ENCODE measurements at regions not wholly inside any gene's neighbourhood (a gene's known extent, or its start where the extent isn't known, plus 50 kb on each side); places are given as distances from the start of the nearest gene placed in this dataset.

DNA sequence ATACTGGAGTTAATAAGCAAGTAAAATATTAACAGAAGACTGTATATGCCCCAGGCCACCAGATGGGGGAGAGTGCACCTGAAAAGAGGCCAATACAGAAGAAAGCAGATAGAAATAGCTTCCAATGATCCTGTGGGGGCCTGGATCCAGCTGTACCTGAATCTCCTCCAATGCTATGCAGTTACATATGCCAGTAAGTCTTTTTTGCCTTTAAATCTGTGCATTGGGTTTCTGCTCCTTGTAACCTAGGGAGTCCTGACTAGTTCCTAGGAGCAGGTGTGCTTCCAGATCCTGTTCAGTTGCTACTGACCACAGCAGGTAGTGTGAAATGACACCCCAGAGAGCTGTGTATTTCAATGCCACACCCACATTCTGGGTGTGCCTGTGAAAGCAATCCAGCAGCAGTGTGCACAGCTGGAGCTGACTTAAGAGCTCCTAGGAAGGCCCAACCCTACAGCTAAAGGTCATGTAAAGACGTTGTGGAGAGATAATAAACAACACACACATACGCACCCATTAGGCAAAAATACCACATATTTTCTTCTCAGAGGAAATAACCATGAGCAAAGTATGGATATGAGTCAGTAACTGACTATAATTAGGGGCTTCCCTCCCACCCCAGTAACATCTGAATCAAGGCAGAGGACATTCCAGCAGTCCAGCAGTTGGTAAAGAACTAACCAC, 62.2 kb upstream of the AKAP13 start (continued):
- TF ChIP-seq, protein P1, sequence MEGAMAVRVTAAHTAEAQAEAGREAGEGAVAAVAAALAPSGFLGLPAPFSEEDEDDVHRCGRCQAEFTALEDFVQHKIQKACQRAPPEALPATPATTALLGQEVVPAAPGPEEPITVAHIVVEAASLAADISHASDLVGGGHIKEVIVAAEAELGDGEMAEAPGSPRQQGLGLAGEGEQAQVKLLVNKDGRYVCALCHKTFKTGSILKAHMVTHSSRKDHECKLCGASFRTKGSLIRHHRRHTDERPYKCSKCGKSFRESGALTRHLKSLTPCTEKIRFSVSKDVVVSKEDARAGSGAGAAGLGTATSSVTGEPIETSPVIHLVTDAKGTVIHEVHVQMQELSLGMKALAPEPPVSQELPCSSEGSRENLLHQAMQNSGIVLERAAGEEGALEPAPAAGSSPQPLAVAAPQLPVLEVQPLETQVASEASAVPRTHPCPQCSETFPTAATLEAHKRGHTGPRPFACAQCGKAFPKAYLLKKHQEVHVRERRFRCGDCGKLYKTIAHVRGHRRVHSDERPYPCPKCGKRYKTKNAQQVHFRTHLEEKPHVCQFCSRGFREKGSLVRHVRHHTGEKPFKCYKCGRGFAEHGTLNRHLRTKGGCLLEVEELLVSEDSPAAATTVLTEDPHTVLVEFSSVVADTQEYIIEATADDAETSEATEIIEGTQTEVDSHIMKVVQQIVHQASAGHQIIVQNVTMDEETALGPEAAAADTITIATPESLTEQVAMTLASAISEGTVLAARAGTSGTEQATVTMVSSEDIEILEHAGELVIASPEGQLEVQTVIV (IDR thresholded peaks at IDR 0.05; ENCODE audit: borderline replicate concordance, partially characterized antibody): no peak
- TF ChIP-seq, protein P2, sequence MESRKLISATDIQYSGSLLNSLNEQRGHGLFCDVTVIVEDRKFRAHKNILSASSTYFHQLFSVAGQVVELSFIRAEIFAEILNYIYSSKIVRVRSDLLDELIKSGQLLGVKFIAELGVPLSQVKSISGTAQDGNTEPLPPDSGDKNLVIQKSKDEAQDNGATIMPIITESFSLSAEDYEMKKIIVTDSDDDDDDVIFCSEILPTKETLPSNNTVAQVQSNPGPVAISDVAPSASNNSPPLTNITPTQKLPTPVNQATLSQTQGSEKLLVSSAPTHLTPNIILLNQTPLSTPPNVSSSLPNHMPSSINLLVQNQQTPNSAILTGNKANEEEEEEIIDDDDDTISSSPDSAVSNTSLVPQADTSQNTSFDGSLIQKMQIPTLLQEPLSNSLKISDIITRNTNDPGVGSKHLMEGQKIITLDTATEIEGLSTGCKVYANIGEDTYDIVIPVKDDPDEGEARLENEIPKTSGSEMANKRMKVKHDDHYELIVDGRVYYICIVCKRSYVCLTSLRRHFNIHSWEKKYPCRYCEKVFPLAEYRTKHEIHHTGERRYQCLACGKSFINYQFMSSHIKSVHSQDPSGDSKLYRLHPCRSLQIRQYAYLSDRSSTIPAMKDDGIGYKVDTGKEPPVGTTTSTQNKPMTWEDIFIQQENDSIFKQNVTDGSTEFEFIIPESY (IDR thresholded peaks at IDR 0.05): no peak
- TF ChIP-seq JUND (IDR thresholded peaks at IDR 0.05; ENCODE audit: low read depth, low read length) (peak; percentile 93), CBX5 (IDR thresholded peaks at IDR 0.05; ENCODE audit: low read depth) (peak; percentile 62; the same call in 1 of the 2 replicates), SREBF2 (IDR thresholded peaks at IDR 0.05; ENCODE audit: low read length) (no peak), KLF5 (IDR thresholded peaks at IDR 0.05; ENCODE audit: partially characterized antibody) (peak; percentile 86), EGR1 (IDR thresholded peaks at IDR 0.05; ENCODE audit: borderline replicate concordance in 1 of 2, low read depth in 2 of 2, low read length in 2 of 2) (no peak), ATF7 (IDR thresholded peaks at IDR 0.05; ENCODE audit: low read depth) (peak; percentile 90), SRF (IDR thresholded peaks at IDR 0.05; ENCODE audit: low read depth in 2 of 2, low read length in 2 of 2) (no peak), HDAC2 (IDR thresholded peaks at IDR 0.05) (no peak), ZNF24 (IDR thresholded peaks at IDR 0.05) (0 out of 2 replicates have a peak, but pooled peaks have one; percentile 27), CEBPB (IDR thresholded peaks at IDR 0.05; ENCODE audit: borderline replicate concordance in 1 of 2, low read depth in 2 of 2, low read length in 2 of 2) (peak in 1 of 2 experiments; percentile 96; a peak in 2 of 4 replicates), CHD2 (IDR thresholded peaks at IDR 0.05; ENCODE audit: borderline replicate concordance, low read depth, low read length) (peak; percentile 59; the same call in 1 of the 2 replicates), HCFC1 (IDR thresholded peaks at IDR 0.05; ENCODE audit: low read length) (no peak), POU2F2 (IDR thresholded peaks at IDR 0.05; ENCODE audit: borderline replicate concordance, low read depth, low read length) (peak; percentile 93), NFYB (IDR thresholded peaks at IDR 0.05; ENCODE audit: insufficient read depth, low read depth, low read length) (no peak), PML (IDR thresholded peaks at IDR 0.05; ENCODE audit: low read length) (0 out of 2 replicates have a peak, but pooled peaks have one; percentile 32), RCOR1 (conservative IDR thresholded peaks at IDR 0.05; ENCODE audit: low read depth, low read length) (peak; percentile 80; the same call in 1 of the 2 replicates)
- TF ChIP-seq, protein P3, sequence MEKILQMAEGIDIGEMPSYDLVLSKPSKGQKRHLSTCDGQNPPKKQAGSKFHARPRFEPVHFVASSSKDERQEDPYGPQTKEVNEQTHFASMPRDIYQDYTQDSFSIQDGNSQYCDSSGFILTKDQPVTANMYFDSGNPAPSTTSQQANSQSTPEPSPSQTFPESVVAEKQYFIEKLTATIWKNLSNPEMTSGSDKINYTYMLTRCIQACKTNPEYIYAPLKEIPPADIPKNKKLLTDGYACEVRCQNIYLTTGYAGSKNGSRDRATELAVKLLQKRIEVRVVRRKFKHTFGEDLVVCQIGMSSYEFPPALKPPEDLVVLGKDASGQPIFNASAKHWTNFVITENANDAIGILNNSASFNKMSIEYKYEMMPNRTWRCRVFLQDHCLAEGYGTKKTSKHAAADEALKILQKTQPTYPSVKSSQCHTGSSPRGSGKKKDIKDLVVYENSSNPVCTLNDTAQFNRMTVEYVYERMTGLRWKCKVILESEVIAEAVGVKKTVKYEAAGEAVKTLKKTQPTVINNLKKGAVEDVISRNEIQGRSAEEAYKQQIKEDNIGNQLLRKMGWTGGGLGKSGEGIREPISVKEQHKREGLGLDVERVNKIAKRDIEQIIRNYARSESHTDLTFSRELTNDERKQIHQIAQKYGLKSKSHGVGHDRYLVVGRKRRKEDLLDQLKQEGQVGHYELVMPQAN (conservative IDR thresholded peaks at IDR 0.05): no peak; the same call in 1 of the 2 replicates
- TF ChIP-seq, protein P4, sequence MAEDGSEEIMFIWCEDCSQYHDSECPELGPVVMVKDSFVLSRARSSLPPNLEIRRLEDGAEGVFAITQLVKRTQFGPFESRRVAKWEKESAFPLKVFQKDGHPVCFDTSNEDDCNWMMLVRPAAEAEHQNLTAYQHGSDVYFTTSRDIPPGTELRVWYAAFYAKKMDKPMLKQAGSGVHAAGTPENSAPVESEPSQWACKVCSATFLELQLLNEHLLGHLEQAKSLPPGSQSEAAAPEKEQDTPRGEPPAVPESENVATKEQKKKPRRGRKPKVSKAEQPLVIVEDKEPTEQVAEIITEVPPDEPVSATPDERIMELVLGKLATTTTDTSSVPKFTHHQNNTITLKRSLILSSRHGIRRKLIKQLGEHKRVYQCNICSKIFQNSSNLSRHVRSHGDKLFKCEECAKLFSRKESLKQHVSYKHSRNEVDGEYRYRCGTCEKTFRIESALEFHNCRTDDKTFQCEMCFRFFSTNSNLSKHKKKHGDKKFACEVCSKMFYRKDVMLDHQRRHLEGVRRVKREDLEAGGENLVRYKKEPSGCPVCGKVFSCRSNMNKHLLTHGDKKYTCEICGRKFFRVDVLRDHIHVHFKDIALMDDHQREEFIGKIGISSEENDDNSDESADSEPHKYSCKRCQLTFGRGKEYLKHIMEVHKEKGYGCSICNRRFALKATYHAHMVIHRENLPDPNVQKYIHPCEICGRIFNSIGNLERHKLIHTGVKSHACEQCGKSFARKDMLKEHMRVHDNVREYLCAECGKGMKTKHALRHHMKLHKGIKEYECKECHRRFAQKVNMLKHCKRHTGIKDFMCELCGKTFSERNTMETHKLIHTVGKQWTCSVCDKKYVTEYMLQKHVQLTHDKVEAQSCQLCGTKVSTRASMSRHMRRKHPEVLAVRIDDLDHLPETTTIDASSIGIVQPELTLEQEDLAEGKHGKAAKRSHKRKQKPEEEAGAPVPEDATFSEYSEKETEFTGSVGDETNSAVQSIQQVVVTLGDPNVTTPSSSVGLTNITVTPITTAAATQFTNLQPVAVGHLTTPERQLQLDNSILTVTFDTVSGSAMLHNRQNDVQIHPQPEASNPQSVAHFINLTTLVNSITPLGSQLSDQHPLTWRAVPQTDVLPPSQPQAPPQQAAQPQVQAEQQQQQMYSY (CRISPR knock-in tag; IDR thresholded peaks at IDR 0.05): no peak

Measured in GM12878 (cell line).